ENCODE measurements at regions not wholly inside any gene's neighbourhood (a gene's known extent, or its start where the extent isn't known, plus 50 kb on each side); places are given as distances from the start of the nearest gene placed in this dataset. TPM values are rescaled to one million over a fixed set of nuclear protein-coding genes. Genes with fewer than 3 reads are reported as not detected.

Small RNA genes lying in the stretch of these regions (small RNA-seq; reads per million reads assigned to genes)
- gene RNU6-417P (ENCODE audit: low read depth): not detected

Measured in mesenchymal stem cell (in vitro differentiated cells and primary cell).